HG02970 (cell line): ENCODE measurements at regions not wholly inside any gene's neighbourhood (a gene's known extent, or its start where the extent isn't known, plus 50 kb on each side); places are given as distances from the start of the nearest gene placed in this dataset.

Experiments
- ATAC-seq: cut with Tn5 transposase; IDR thresholded peaks from one replicate; pipeline ENCODE4 v1.9.1; 2021; ENCODE audit warnings: mild to moderate bottlenecking, moderate library complexity, moderate number of reproducible peaks; ENCODE audit not compliant: unreplicated experiment, low FRiP score

DNA sequence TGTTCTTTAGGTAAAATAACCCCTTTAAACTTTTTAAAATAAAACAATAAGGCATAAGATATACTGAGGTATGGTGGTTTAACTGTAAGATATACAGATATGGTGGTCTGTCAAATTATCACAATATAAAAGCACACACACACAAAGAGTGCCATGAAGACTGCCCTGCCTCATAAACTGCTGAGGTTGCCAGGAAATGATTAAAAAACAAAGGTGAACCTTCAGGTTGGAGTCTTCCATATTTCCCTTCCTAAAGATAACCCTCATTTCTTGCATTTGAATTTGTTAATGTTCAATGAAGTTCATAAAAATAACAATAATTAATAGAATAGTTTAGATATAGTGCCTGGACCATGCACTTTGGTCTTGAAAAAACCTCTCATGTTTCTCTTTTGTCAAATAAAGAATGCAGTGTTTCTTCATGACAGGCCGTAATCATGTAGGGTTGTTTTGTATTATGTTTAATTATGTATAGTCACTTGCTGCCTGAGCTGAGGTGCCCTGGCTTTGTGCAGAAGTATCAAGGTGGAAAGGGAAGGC is 123.6 kb upstream of the B3GALT2 start:
- ATAC-seq: no peak

DNA sequence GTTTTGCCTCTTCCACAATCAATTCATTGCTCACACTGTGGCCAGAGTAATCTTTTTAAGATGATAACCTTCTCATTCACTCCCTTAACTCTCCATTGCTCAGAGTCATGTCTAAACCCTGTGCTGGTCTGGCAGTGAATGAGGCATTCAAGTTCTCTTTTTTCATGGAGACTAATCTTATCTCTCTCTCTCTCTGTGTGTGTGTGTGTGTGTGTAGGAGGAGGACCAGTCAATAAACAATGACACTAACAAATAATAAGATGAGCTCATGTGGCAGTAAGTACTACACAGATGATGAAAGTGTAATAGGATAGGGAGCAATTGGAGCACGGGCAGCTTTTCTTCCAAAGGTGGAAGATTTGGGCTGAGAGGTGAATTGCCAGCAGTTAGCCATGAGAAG is 122.0 kb upstream of the B3GALT2 start:
- ATAC-seq: no peak

DNA sequence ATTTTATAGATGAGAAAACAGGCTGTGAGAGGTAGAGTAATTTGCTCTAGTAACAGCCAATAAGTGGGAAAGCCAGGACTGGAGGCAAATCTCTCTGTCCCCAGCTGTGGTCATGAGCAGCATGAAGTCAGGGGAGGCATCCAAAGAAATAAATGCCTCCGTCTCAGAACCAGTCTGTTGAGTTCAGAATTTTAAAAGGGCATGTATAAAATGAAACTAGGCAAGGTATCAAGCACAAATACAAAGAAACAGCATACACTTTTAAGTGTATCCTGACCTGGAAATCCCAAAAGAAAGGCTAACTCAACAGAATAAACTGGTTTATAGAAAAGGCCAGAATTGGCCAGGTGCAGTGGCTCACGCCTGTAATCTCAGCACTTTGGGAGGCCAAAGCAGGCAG is 120.0 kb upstream of the B3GALT2 start:
- ATAC-seq: no peak
